NB4 (cell line): ENCODE measurements at regions not wholly inside any gene's neighbourhood (a gene's known extent, or its start where the extent isn't known, plus 50 kb on each side); places are given as distances from the start of the nearest gene placed in this dataset.
"Not testable (repeated sequence)": the region's sequence is repeated elsewhere in the genome, so short reads cannot be mapped to it uniquely, and the experiment has no call there.

Experiments used
- CTCF ChIP-seq: IDR thresholded peaks from one replicate; pipeline ENCODE4 v1.5.1; 2012; ENCODE audit warnings: low read depth, low read length
- MYC ChIP-seq: IDR thresholded peaks from 2 replicates; pipeline ENCODE4 v1.6.1; 2011; ENCODE audit warnings: low read depth, low read length
- POLR2A ChIP-seq: IDR thresholded peaks from 2 replicates; pipeline ENCODE4 v1.6.1; 2011; ENCODE audit warnings: mild to moderate bottlenecking; ENCODE audit not compliant: insufficient read length; ENCODE audit errors: extremely low read depth

DNA sequence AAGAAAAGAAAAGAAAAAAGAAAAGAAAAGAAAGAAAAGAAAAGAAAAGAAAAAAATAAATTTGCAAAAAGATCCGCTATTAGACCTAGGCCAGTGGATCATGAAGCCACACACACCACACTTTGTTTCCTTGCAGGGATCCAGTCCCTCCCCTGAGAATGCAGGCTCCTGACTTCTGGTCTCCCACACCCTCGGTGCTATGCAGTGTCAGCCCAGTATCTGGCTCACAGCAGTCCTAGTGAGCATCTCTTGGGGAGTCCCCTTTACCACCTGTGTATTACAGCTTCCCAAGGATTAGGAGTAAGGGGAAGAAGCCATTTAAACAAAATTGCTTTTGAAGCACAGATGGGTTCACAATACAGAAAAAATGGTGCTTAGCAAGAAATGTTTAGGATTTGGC lies 174.1 kb upstream of the IRF2BP2 start:
- TF ChIP-seq CTCF, MYC, POLR2A: not testable (repeated sequence)
